ENCODE measurements at regions not wholly inside any gene's neighbourhood (a gene's known extent, or its start where the extent isn't known, plus 50 kb on each side); places are given as distances from the start of the nearest gene placed in this dataset.

GRCh38 chr3:70766301-70766700 is 453.9 kb upstream of the MDFIC2 start:
- Histone ChIP-seq H3K9me3 (replicated peaks; ENCODE audit: control insufficient read depth, insufficient read depth, low read depth, low read length) (no peaks in the 10 kb centered on the region), H2AFZ (ENCODE audit: low read depth, low read length) (no peak overlapping the region), H3K27ac (ENCODE audit: extremely low read depth, low read depth, low read length) (no peak overlapping the region), H3K9ac (ENCODE audit: insufficient read depth in 1 of 2, low read depth in 2 of 2, low read length in 2 of 2) (no peak overlapping the region), H3K4me1 (replicated peaks in 1 of 2; ENCODE audit: control insufficient read depth in 2 of 2, insufficient read depth in 2 of 2, low read length in 2 of 2) (no peaks in the 10 kb centered on the region), H3K27me3 (ENCODE audit: control insufficient read depth in 2 of 2, insufficient read depth in 2 of 2, low read length in 2 of 2) (no peaks in the 10 kb centered on the region), H4K20me1 (replicated peaks; ENCODE audit: control insufficient read depth, insufficient read depth, low read length) (no peaks in the 10 kb centered on the region), H3K79me2 (ENCODE audit: control insufficient read depth, insufficient read depth, low read length) (no peaks in the 10 kb centered on the region), H3K4me2 (ENCODE audit: insufficient read depth, low read length) (no peak overlapping the region), H3K9me1 (ENCODE audit: control insufficient read depth, insufficient read depth, low read length) (no peaks in the 10 kb centered on the region), H3K36me3 (ENCODE audit: control insufficient read depth, insufficient read depth, low read length) (no peaks in the 10 kb centered on the region), H3K4me3 (no peak overlapping the region)
- DNase-seq (ENCODE audit: extremely low read depth in 1 of 4, low spot score in 3 of 4), result no peak
- no peak for TF ChIP-seq MLLT1 (IDR thresholded peaks at IDR 0.05)
- TF ChIP-seq ZBED1 (IDR thresholded peaks at IDR 0.05), result no peak
- TF ChIP-seq POLR3G (IDR thresholded peaks at IDR 0.05; ENCODE audit: extremely low read depth, insufficient read length, insufficient replicate concordance), result no peak
- ChIA-PET CTCF (ENCODE audit: low intra/inter-chr PET ratio) (no interaction called here), POLR2A (no interaction called here)
- intact Hi-C loops (cut with micrococcal nuclease) (no loop called here), in situ Hi-C loops (cut with MboI) (no loop called here)
- 0% methylated on average over 2 of the region's 2 CpGs for WGBS (ENCODE audit: insufficient coverage, low coverage, missing lambda C conversion rate)
- no peak for FAIRE-seq
- BruUV-seq (replicated peaks), result no TSS peak
- ATAC-seq, result no peak

GRCh38 chr3:70763894-70764293 is 451.5 kb upstream of the MDFIC2 start:
- Histone ChIP-seq H3K79me2 (ENCODE audit: control insufficient read depth, insufficient read depth, low read length) (no peaks in the 10 kb centered on the region), H3K9ac (ENCODE audit: insufficient read depth in 1 of 2, low read depth in 2 of 2, low read length in 2 of 2) (no peak overlapping the region), H3K4me3 (no peak overlapping the region), H2AFZ (ENCODE audit: low read depth, low read length) (no peak overlapping the region), H3K36me3 (ENCODE audit: control insufficient read depth, insufficient read depth, low read length) (no peaks in the 10 kb centered on the region), H3K27me3 (ENCODE audit: control insufficient read depth in 2 of 2, insufficient read depth in 2 of 2, low read length in 2 of 2) (no peaks in the 10 kb centered on the region), H3K4me1 (replicated peaks in 1 of 2; ENCODE audit: control insufficient read depth in 2 of 2, insufficient read depth in 2 of 2, low read length in 2 of 2) (no peaks in the 10 kb centered on the region), H4K20me1 (replicated peaks; ENCODE audit: control insufficient read depth, insufficient read depth, low read length) (no peaks in the 10 kb centered on the region), H3K27ac (ENCODE audit: extremely low read depth, low read depth, low read length) (no peak overlapping the region), H3K9me3 (replicated peaks; ENCODE audit: control insufficient read depth, insufficient read depth, low read depth, low read length) (no peaks in the 10 kb centered on the region), H3K4me2 (ENCODE audit: insufficient read depth, low read length) (no peak overlapping the region), H3K9me1 (ENCODE audit: control insufficient read depth, insufficient read depth, low read length) (no peaks in the 10 kb centered on the region)
- CTCF ChIA-PET (ENCODE audit: low intra/inter-chr PET ratio), result no interaction called here
- DNase-seq (ENCODE audit: extremely low read depth in 1 of 4, low spot score in 3 of 4), result no peak
- 18% methylated on average over 1 of the region's 2 CpGs for WGBS (ENCODE audit: insufficient coverage, low coverage, missing lambda C conversion rate)
- POLR2A ChIA-PET, result no interaction called here
- no peak for ATAC-seq
- in situ Hi-C loops (cut with MboI), result no loop called here
- intact Hi-C loops (cut with micrococcal nuclease), result no loop called here
- FAIRE-seq, result no peak
- no TSS peak for BruUV-seq (replicated peaks)
- no peak for TF ChIP-seq ZFP36 (IDR thresholded peaks at IDR 0.05; ENCODE audit: low read depth, low read length, partially characterized antibody)
- TF ChIP-seq CBFA2T3 (IDR thresholded peaks at IDR 0.05), result no peak
- no peak for TF ChIP-seq HES1 (IDR thresholded peaks at IDR 0.05; ENCODE audit: low read depth)
- TF ChIP-seq MYNN (IDR thresholded peaks at IDR 0.05), result no peak
- no peak for TF ChIP-seq MYNN (CRISPR knock-in tag; IDR thresholded peaks at IDR 0.05)
- no peak for TF ChIP-seq ZNF695 (CRISPR knock-in tag; IDR thresholded peaks at IDR 0.05)
- TF ChIP-seq POLR3G (IDR thresholded peaks at IDR 0.05; ENCODE audit: extremely low read depth, insufficient read length, insufficient replicate concordance), result no peak
- no peak for TF ChIP-seq SFPQ (IDR thresholded peaks at IDR 0.05; ENCODE audit: low read depth, low read length)
- no peak for TF ChIP-seq THRAP3 (IDR thresholded peaks at IDR 0.05; ENCODE audit: borderline replicate concordance)
- TF ChIP-seq ZNF280A (IDR thresholded peaks at IDR 0.05; ENCODE audit: low read depth, partially characterized antibody), result no peak
- no peak for TF ChIP-seq SOX6 (IDR thresholded peaks at IDR 0.05)
